HEK293T (cell line): ENCODE measurements at regions not wholly inside any gene's neighbourhood (a gene's known extent, or its start where the extent isn't known, plus 50 kb on each side); places are given as distances from the start of the nearest gene placed in this dataset.
A peak's percentile ranks its signal among the peaks of the same experiment; 100 is the strongest.

ENCODE experiments used
- CTCF ChIA-PET: fragments of 350-600 bp; formaldehyde crosslinking; extraction: SDS; loops from one replicate; lab custom pipeline; 2021; ENCODE audit warnings: antibody characterized with exemption, inconsistent platforms; lab: Yijun Ruan, JAX
- POLR2A ChIA-PET: fragments of 350-600 bp; formaldehyde crosslinking; extraction: SDS; loops from one replicate; lab custom pipeline; 2020; ENCODE audit warnings: antibody characterized with exemption, inconsistent platforms; lab: Yijun Ruan, JAX
- DNase-seq: peaks from one replicate; pipeline ENCODE4 v3.0.0; 2012; ENCODE audit warnings: mixed read lengths; ENCODE audit errors: extremely low spot score
- ARNT ChIP-seq: fragments of 450-650 bp; IDR thresholded peaks from 2 replicates; pipeline ENCODE4 v1.6.1; 2017; ENCODE audit warnings: mild to moderate bottlenecking
- BHLHE40 ChIP-seq: fragments of 450-650 bp; IDR thresholded peaks from 2 replicates; pipeline ENCODE4 v1.6.1; 2016; ENCODE audit warnings: mild to moderate bottlenecking, moderate library complexity, borderline replicate concordance
- CTBP1 ChIP-seq: fragments of 450-650 bp; IDR thresholded peaks from 2 replicates; pipeline ENCODE4 v1.6.1; 2016; ENCODE audit warnings: borderline replicate concordance
- ELF4 ChIP-seq: fragments of 450-650 bp; IDR thresholded peaks from 2 replicates; pipeline ENCODE4 v1.6.1; 2017; ENCODE audit warnings: antibody characterized with exemption
- FOXA1 ChIP-seq: fragments of 450-650 bp; IDR thresholded peaks from 2 replicates; pipeline ENCODE4 v1.6.1; 2016; ENCODE audit warnings: mild to moderate bottlenecking
- FOXK2 ChIP-seq: fragments of 450-650 bp; IDR thresholded peaks from 2 replicates; pipeline ENCODE4 v1.6.1; 2016; ENCODE audit warnings: mild to moderate bottlenecking
- FOXM1 ChIP-seq: fragments of 450-650 bp; IDR thresholded peaks from 2 replicates; pipeline ENCODE4 v1.6.1; 2017; ENCODE audit warnings: mild to moderate bottlenecking, borderline replicate concordance
- HDGF ChIP-seq: fragments of 450-650 bp; IDR thresholded peaks from 2 replicates; pipeline ENCODE4 v1.6.1; 2017; ENCODE audit warnings: antibody characterized with exemption, borderline replicate concordance
- L3MBTL2 ChIP-seq: fragments of 450-650 bp; conservative IDR thresholded peaks from 2 replicates; pipeline ENCODE4 v1.6.1; 2016; ENCODE audit warnings: mild to moderate bottlenecking
- LEF1 ChIP-seq: fragments of 450-650 bp; IDR thresholded peaks from 2 replicates; pipeline ENCODE4 v1.6.1; 2017; ENCODE audit warnings: mild to moderate bottlenecking, borderline replicate concordance
- NFRKB ChIP-seq: fragments of 450-650 bp; IDR thresholded peaks from 2 replicates; pipeline ENCODE4 v1.6.1; 2016; ENCODE audit warnings: mild to moderate bottlenecking, moderate library complexity
- PKNOX1 ChIP-seq: fragments of 450-650 bp; IDR thresholded peaks from 2 replicates; pipeline ENCODE4 v1.6.1; 2016
- SP1 ChIP-seq: fragments of 450-650 bp; IDR thresholded peaks from 2 replicates; pipeline ENCODE4 v1.6.1; 2017
- SUZ12 ChIP-seq: fragments of 450-650 bp; IDR thresholded peaks from 2 replicates; pipeline ENCODE4 v1.6.1; 2016; ENCODE audit warnings: mild to moderate bottlenecking
- TARDBP ChIP-seq: fragments of 450-650 bp; IDR thresholded peaks from 2 replicates; pipeline ENCODE4 v1.6.1; 2016
- ZNF384 ChIP-seq: fragments of 450-650 bp; IDR thresholded peaks from 2 replicates; pipeline ENCODE4 v1.6.1; 2016

GRCh38 chr12:40622246-40622838, 69.9 kb upstream of the CNTN1 start:
- ChIA-PET CTCF (no interaction called here), POLR2A (no interaction called here)
- DNase-seq, result peak; percentile 36
- TF ChIP-seq FOXM1, result no peak
- TF ChIP-seq PKNOX1, result no peak
- no peak for TF ChIP-seq TARDBP
- no peak for TF ChIP-seq HDGF
- TF ChIP-seq ZNF384, result no peak
- no peak for TF ChIP-seq ARNT
- TF ChIP-seq CTBP1, result no peak

GRCh38 chr12:40632171-40632570, 60.1 kb upstream of the CNTN1 start:
- TF ChIP-seq LEF1 (no peak), CTBP1 (no peak), NFRKB (no peak), ELF4 (no peak), ARNT (no peak), FOXM1 (no peak), HDGF (no peak)
- CTCF ChIA-PET, result no interaction called here
- POLR2A ChIA-PET, result no interaction called here
- DNase-seq, result no peak

- ChIA-PET POLR2A (no interaction called here), CTCF (no interaction called here)
- TF ChIP-seq BHLHE40 (no peak), SUZ12 (no peak), ARNT (no peak), FOXA1 (no peak), PKNOX1 (no peak), LEF1 (no peak), ZNF384 (no peak), ELF4 (no peak), TARDBP (no peak), HDGF (no peak), CTBP1 (no peak), FOXK2 (no peak), FOXM1 (no peak), NFRKB (no peak), L3MBTL2 (no peak), SP1 (no peak)
Observed at GRCh38 chr12:40632933-40633332, 59.3 kb upstream of the CNTN1 start.

GRCh38 chr12:40634517-40635131, 57.6 kb upstream of the CNTN1 start:
- ChIA-PET POLR2A (no interaction called here), CTCF (no interaction called here)
- DNase-seq, result no peak
- TF ChIP-seq ELF4 (no peak), HDGF (no peak), FOXM1 (no peak), FOXA1 (no peak), NFRKB (no peak), ARNT (no peak), SP1 (no peak), L3MBTL2 (no peak)

More at GRCh38 chr12:40632933-40633332, 59.3 kb upstream of the CNTN1 start:
- DNase-seq, result no peak

- ChIA-PET CTCF (no interaction called here), POLR2A (no interaction called here)
- no peak for DNase-seq
- TF ChIP-seq TARDBP (no peak), FOXM1 (no peak), FOXK2 (no peak), ARNT (no peak), HDGF (no peak), FOXA1 (no peak), LEF1 (no peak), NFRKB (no peak), ZNF384 (no peak), ELF4 (no peak), SUZ12 (no peak), PKNOX1 (no peak)
Observed at GRCh38 chr12:40635141-40635731, 57.0 kb upstream of the CNTN1 start.
